Spleen (tissue), 3 donors: ENCODE measurements at regions not wholly inside any gene's neighbourhood (a gene's known extent, or its start where the extent isn't known, plus 50 kb on each side); places are given as distances from the start of the nearest gene placed in this dataset.

Experiments used
- POLR2A ChIP-seq, 3 donors: fragments of 450-650 bp; IDR thresholded peaks; one replicate each; pipeline ENCODE4 v1.5.1; 2017; ENCODE audit warnings: antibody characterized with exemption in 3 of 3, mild to moderate bottlenecking in 1 of 3
- POLR2AphosphoS5 ChIP-seq, 3 donors: sonication (generic); formaldehyde crosslinking; IDR thresholded peaks; one replicate each; pipeline ENCODE4 v1.5.1; 2017; ENCODE audit warnings: antibody characterized with exemption in 3 of 3

DNA sequence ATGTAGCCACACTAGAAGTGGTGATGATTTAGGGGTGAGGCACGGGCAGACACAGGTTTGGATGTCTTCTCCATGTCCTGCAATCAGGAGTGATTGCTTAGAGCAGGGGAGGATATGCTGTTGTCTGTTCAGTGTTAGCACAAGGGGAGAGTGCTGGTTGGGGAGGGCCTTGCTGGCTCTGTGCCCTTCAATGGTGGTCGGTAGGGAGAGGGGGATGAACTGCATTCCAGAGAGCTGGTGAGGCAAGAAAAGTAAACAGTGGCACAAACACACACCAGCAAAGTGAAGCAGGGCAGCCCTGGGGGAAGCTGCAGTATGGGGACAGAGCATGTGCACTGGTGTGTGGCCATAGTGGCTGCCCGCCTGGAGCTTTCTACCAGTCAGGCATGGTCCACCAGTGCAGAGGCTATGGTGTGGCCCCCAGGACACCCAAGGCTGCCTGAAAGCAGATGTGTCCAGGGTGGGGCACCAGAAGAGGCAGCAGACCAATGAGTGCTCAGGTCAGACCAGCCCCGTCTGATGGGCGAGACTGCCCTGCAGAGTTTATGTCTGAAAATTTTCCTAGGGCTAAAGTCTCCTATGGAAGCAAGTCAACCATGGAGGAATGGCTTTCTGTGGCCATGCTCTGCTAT, 1676.9 kb downstream of the PCDH9 start:
- TF ChIP-seq POLR2A (IDR thresholded peaks at IDR 0.05) (no peak), POLR2AphosphoS5 (IDR thresholded peaks at IDR 0.05) (no peak)
